HG02870 (cell line): ENCODE measurements at regions not wholly inside any gene's neighbourhood (a gene's known extent, or its start where the extent isn't known, plus 50 kb on each side); places are given as distances from the start of the nearest gene placed in this dataset.

Experiments used
- ATAC-seq: cut with Tn5 transposase; IDR thresholded peaks from one replicate; pipeline ENCODE4 v1.9.1; 2021; ENCODE audit warnings: mild to moderate bottlenecking, moderate library complexity; ENCODE audit not compliant: unreplicated experiment

- ATAC-seq: no peak
Observed at GRCh38 chr3:40978442-40978841, 220.9 kb upstream of the CTNNB1 start.

- ATAC-seq: no peak
Observed at GRCh38 chr3:40979962-40980361, 219.3 kb upstream of the CTNNB1 start.

- no peak for ATAC-seq
Observed at GRCh38 chr3:40980467-40980866, 218.8 kb upstream of the CTNNB1 start.

GRCh38 chr3:40985195-40985594, 214.1 kb upstream of the CTNNB1 start:
- no peak for ATAC-seq

DNA sequence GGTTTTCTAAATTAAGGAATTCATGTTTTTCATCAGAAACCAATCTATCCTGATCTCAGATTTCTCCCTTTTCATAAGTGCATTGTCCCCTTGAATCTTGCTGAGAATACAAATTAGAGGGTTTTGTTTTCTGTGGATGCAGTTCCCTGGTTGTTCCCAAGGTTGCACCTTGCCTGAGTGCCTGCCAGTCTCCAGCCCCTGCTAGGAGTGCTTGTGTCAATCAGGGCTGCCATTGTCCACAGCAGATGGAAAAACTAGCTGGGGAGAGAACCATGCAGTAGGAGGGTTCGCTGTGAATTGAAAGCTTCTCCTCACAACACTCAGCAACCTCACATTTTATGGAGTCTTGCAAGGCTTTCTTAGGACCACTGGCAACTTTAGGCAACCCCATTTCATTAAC, 210.8 kb upstream of the CTNNB1 start:
- no peak for ATAC-seq

GRCh38 chr3:40989141-40990061, 209.9 kb upstream of the CTNNB1 start:
- no peak for ATAC-seq

GRCh38 chr3:40990062-40990456, 209.2 kb upstream of the CTNNB1 start:
- ATAC-seq: no peak

DNA sequence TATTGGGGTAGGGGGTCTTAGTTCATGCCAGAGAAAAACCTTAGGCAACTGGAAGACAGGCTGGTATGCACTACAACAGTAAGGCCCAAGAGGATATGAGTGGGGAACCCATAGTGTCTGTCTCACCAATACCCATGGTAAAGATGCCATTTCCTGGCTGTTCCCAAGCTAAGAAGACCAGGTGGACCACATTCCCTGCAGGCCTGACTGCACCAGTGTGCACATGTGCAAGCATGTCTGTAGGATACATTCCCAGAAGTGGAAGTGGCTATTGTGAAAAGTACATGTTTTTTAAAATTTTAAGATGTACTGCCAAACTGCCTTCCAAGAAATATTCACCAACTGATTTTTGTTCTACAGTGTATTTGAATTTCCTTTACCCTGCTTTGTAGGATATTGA, 207.3 kb upstream of the CTNNB1 start:
- ATAC-seq: no peak

- no peak for ATAC-seq
Observed at GRCh38 chr3:40994611-40995010, 204.7 kb upstream of the CTNNB1 start.

GRCh38 chr3:40995271-40995670, 204.0 kb upstream of the CTNNB1 start:
- no peak for ATAC-seq

- no peak for ATAC-seq
Observed at GRCh38 chr3:40996382-40996781, 202.9 kb upstream of the CTNNB1 start.

- ATAC-seq: no peak
Observed at GRCh38 chr3:40996827-40997710, 202.2 kb upstream of the CTNNB1 start.

- no peak for ATAC-seq
Observed at GRCh38 chr3:40997711-40998519, 201.4 kb upstream of the CTNNB1 start.

GRCh38 chr3:40999682-41000081, 199.6 kb upstream of the CTNNB1 start:
- no peak for ATAC-seq

DNA sequence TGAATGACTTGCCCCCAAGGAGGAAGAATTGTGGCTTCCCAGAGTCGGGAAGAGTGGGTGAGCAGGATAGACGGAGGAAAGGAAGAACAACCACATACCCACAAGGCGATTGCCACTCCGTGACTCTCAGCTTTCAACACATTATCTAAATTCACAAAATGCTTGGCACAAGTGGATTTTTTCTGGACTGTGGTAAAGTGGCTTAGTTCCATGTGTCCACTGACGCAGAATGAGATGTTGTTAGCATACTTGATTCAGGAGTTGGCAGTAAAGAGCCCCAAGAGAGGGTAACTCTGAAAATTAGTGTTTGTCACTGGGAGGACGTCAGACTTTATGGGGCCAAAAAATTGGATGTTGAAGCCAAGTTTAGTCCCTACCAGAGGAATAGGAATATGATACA, 198.8 kb upstream of the CTNNB1 start:
- no peak for ATAC-seq

- no peak for ATAC-seq
Observed at GRCh38 chr3:41001556-41001955, 197.7 kb upstream of the CTNNB1 start.

GRCh38 chr3:41002104-41002503, 197.2 kb upstream of the CTNNB1 start:
- ATAC-seq: no peak

- no peak for ATAC-seq
Observed at GRCh38 chr3:41007399-41007798, 191.9 kb upstream of the CTNNB1 start.

DNA sequence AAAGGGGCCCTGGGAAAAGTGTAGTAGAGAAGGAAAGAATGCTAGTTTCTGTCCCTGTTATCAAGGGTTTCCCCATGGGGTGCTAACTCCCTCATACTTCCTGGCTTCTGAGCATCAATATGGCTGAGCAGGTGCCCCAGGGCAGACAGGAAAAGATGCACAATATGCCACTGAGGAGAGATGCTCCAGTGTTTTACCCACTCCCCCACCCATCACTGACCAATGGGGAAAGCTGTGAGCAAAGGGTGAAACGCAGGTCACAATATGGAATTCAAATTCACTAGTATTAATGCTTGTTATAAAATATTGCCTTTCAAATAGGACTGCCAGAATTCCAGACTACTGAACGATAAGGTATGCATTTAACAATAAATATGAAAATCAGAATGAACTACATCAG, 187.5 kb upstream of the CTNNB1 start:
- no peak for ATAC-seq

DNA sequence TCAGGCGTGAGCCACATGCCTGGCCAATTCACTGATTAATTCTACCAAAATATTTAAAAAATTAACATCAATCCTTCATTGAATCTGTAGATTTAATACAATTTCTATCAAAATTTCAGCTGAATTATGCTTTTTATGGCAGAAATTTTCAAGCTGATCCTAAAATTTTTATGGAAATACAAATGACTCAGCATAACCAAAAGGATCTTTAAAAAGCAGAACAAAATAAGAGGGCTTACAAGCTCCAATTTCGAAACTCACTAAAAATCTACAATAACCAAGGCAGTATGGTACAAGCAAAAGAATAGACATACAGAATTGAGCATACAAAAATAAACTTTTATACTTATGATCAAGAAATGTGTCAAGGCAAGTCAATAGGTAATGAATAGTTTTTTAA, 180.4 kb upstream of the CTNNB1 start:
- no peak for ATAC-seq
